Loucy (cell line): ENCODE measurements at regions not wholly inside any gene's neighbourhood (a gene's known extent, or its start where the extent isn't known, plus 50 kb on each side); places are given as distances from the start of the nearest gene placed in this dataset.

Experiments used
- H2AFZ ChIP-seq: fragments of 200-600 bp; sonication (generic); 2 replicates; pipeline ENCODE4 v1.6.0; 2016; ENCODE audit warnings: antibody characterized with exemption, mild to moderate bottlenecking, low read length, moderate library complexity
- H3F3A ChIP-seq: fragments of 200-600 bp; 2 replicates; pipeline ENCODE4 v1.6.0; 2016; ENCODE audit warnings: antibody characterized with exemption, low read depth, mild to moderate bottlenecking
- H3K27me3 ChIP-seq: fragments of 200-600 bp; sonication (generic); 2 replicates; pipeline ENCODE4 v1.6.1; 2014; ENCODE audit warnings: low read length, mild to moderate bottlenecking; ENCODE audit not compliant: insufficient read depth, poor library complexity, severe bottlenecking
- H3K36me3 ChIP-seq: fragments of 200-600 bp; sonication (generic); 2 replicates; pipeline ENCODE4 v1.6.1; 2016; ENCODE audit warnings: low read length; ENCODE audit not compliant: insufficient read depth
- H3K4me1 ChIP-seq: fragments of 200-600 bp; sonication (generic); 2 replicates; pipeline ENCODE4 v1.5.1; 2014; ENCODE audit warnings: low read length, mild to moderate bottlenecking; ENCODE audit not compliant: insufficient read depth, poor library complexity, severe bottlenecking
- H3K4me2 ChIP-seq: fragments of 200-600 bp; sonication (generic); 2 replicates; pipeline ENCODE4 v1.6.0; 2014; ENCODE audit warnings: antibody characterized with exemption, low read length, low read depth, mild to moderate bottlenecking; ENCODE audit not compliant: poor library complexity, severe bottlenecking
- H3K4me3 ChIP-seq: fragments of 200-600 bp; sonication (generic); 2 replicates; pipeline ENCODE4 v1.5.1; 2014; ENCODE audit warnings: low read length, mild to moderate bottlenecking, mixed read lengths; ENCODE audit not compliant: poor library complexity, severe bottlenecking
- H3K79me2 ChIP-seq: fragments of 200-600 bp; sonication (generic); 2 replicates; pipeline ENCODE4 v1.6.1; 2014; ENCODE audit warnings: low read length; ENCODE audit not compliant: insufficient read depth
- H3K9ac ChIP-seq: fragments of 200-600 bp; sonication (generic); 2 replicates; pipeline ENCODE4 v1.6.0; 2014; ENCODE audit warnings: mild to moderate bottlenecking, low read depth, low read length, moderate library complexity; ENCODE audit not compliant: poor library complexity, severe bottlenecking
- H3K9me2 ChIP-seq: fragments of 200-600 bp; sonication (generic); replicated peaks from 2 replicates; pipeline ENCODE4 v1.6.1; 2016; ENCODE audit warnings: low read depth, low read length, mixed read lengths
- H3K9me3 ChIP-seq: fragments of 200-600 bp; sonication (generic); 2 replicates; pipeline ENCODE4 v1.6.1; 2014; ENCODE audit warnings: mild to moderate bottlenecking, antibody characterized with exemption, low read length, low read depth; ENCODE audit not compliant: insufficient read depth
- H4K20me1 ChIP-seq: fragments of 200-600 bp; sonication (generic); 2 replicates; pipeline ENCODE4 v1.6.0; 2014; ENCODE audit warnings: antibody characterized with exemption, low read length, mild to moderate bottlenecking; ENCODE audit not compliant: insufficient read depth, poor library complexity, severe bottlenecking
- CTCF ChIP-seq: fragments of 200-600 bp; sonication (generic); conservative IDR thresholded peaks from 2 replicates; pipeline ENCODE4 v1.5.1; 2014; ENCODE audit warnings: mild to moderate bottlenecking, antibody characterized with exemption, low read length
- EZH2phosphoT487 ChIP-seq: fragments of 200-600 bp; IDR thresholded peaks from 2 replicates; pipeline ENCODE4 v1.6.1; 2018; ENCODE audit warnings: antibody characterized with exemption, mild to moderate bottlenecking, moderate library complexity, borderline replicate concordance

- Histone ChIP-seq H4K20me1 (no peaks in the 10 kb centered on the region), H3K9me3 (no peaks in the 10 kb centered on the region), H3K36me3 (no peaks in the 10 kb centered on the region), H3K4me2 (no peak overlapping the region), H3K27me3 (no peaks in the 10 kb centered on the region), H3F3A (no peaks in the 10 kb centered on the region), H3K79me2 (no peaks in the 10 kb centered on the region), H3K4me3 (no peak overlapping the region), H3K9me2 (no peaks in the 10 kb centered on the region), H3K9ac (no peak overlapping the region), H3K4me1 (no peaks in the 10 kb centered on the region), H2AFZ (no peak overlapping the region)
- TF ChIP-seq EZH2phosphoT487 (no peak), CTCF (no peak)
These were observed 648.4 kb upstream of the EYS start for GRCh38 chr6:66355471-66355870.

- H3F3A ChIP-seq = no peaks in the 10 kb centered on the region
- H3K36me3 ChIP-seq = no peaks in the 10 kb centered on the region
- no peaks in the 10 kb centered on the region for H3K9me2 ChIP-seq
- H3K9me3 ChIP-seq = no peaks in the 10 kb centered on the region
- H3K4me2 ChIP-seq = no peak overlapping the region
- H4K20me1 ChIP-seq = no peaks in the 10 kb centered on the region
- H3K4me1 ChIP-seq = no peaks in the 10 kb centered on the region
- no peaks in the 10 kb centered on the region for H3K79me2 ChIP-seq
- H3K27me3 ChIP-seq = no peaks in the 10 kb centered on the region
- TF ChIP-seq CTCF (no peak), EZH2phosphoT487 (no peak)
- H3K9ac ChIP-seq = no peak overlapping the region
- no peak overlapping the region for H3K4me3 ChIP-seq
- H2AFZ ChIP-seq = no peak overlapping the region
These were observed 637.8 kb upstream of the EYS start for GRCh38 chr6:66344796-66345195.

GRCh38 chr6:66340736-66341135 lies 633.7 kb upstream of the EYS start:
- no peaks in the 10 kb centered on the region for H3F3A ChIP-seq
- H3K4me1 ChIP-seq = no peaks in the 10 kb centered on the region
- H3K79me2 ChIP-seq = no peaks in the 10 kb centered on the region
- H3K9ac ChIP-seq = no peak overlapping the region
- TF ChIP-seq CTCF (no peak), EZH2phosphoT487 (no peak)
- H3K4me2 ChIP-seq = no peak overlapping the region
- no peak overlapping the region for H3K4me3 ChIP-seq
- H3K36me3 ChIP-seq = no peaks in the 10 kb centered on the region
- no peak overlapping the region for H2AFZ ChIP-seq
- H3K9me2 ChIP-seq = no peaks in the 10 kb centered on the region
- no peaks in the 10 kb centered on the region for H4K20me1 ChIP-seq
- H3K9me3 ChIP-seq = no peaks in the 10 kb centered on the region
- no peaks in the 10 kb centered on the region for H3K27me3 ChIP-seq
